Pancreas (tissue), 10 donors: ENCODE measurements at regions not wholly inside any gene's neighbourhood (a gene's known extent, or its start where the extent isn't known, plus 50 kb on each side); places are given as distances from the start of the nearest gene placed in this dataset.

Source experiments
- ATAC-seq, 4 donors: fragments of 200-7000 bp; cut with Tn5 transposase; one replicate each; pipeline versions ENCODE4 v1.8.0 to v1.9.1; 2020; ENCODE audit warnings: mild to moderate bottlenecking in 4 of 4, moderate library complexity in 4 of 4
- DNase-seq, 6 donors: peaks; one replicate each; pipeline ENCODE4 v3.0.0-alpha.2; 2020
- FAIRE-seq: peaks from 2 replicates; lab custom pipeline; 2012; peaks lifted over from hg19 to GRCh38; lab: Jason Lieb, UNC
- H3K27ac ChIP-seq, 4 donors: fragments of 200-600 bp; sonication (generic); 1 replicate in 3 of 4; 2 replicates in 1 of 4; pipeline versions ENCODE4 v1.5.0 to v1.8.0; 2020
- H3K27me3 ChIP-seq, 4 donors: fragments of 200-600 bp; one replicate each; pipeline ENCODE4 v1.8.0; 2021
- H3K36me3 ChIP-seq, 3 donors: fragments of 200-600 bp; sonication (generic) in 1 of 3; one replicate each; pipeline versions ENCODE4 v1.5.0 to v1.8.0; 2020 to 2021
- H3K4me1 ChIP-seq, 3 donors: fragments of 200-600 bp; one replicate each; pipeline ENCODE4 v1.8.0; 2021
- H3K4me3 ChIP-seq, 4 donors: fragments of 200-600 bp; sonication (generic) in 2 of 4; one replicate each; pipeline versions ENCODE4 v1.5.0 to v1.8.0; 2020 to 2021
- H3K9me3 ChIP-seq, 4 donors: fragments of 200-600 bp; one replicate each; pipeline ENCODE4 v1.8.0; 2021
- CTCF ChIP-seq, 4 donors: fragments of 200-600 bp; sonication (generic) in 3 of 4; IDR thresholded peaks; one replicate each; pipeline versions ENCODE4 v1.5.0 to v1.8.0; 2021; ENCODE audit warnings: antibody characterized with exemption in 4 of 4
- WGBS, 2 donors: extraction: QIAGEN DNeasy Blood & Tissue Kit; methylation state at CpG; one replicate each; pipeline ENCODE4 v1.1.7; 2013; 5-methylcytosine and 5-hydroxymethylcytosine counted together
- intact Hi-C, 3 donors: fragments of 100-400 bp; cut with DNase I; formaldehyde crosslinking; loops; one replicate each; pipeline versions ENCODE4 v1.11.1 to v1.14.2; 2022
- donor health status: healthy with polysubstance abuse.
- donor health status: DM: no; HTN: no; CAD: no; lungs with moderate emphysema.
- donor health status: DM: no; HTN: no; CAD: no.
- donor health status: control.
- donor health status: control.
- donor health status: Bipolar disorder and iron deficiency.
- donor health status: DM: yes; HTN: yes; CAD: no.
- donor health status: DM: no; HTN: no; CAD: no.
- donor health status: DM: no; HTN: no; CAD: no.
- donor health status: DM: yes; HTN: yes; CAD: no.

DNA sequence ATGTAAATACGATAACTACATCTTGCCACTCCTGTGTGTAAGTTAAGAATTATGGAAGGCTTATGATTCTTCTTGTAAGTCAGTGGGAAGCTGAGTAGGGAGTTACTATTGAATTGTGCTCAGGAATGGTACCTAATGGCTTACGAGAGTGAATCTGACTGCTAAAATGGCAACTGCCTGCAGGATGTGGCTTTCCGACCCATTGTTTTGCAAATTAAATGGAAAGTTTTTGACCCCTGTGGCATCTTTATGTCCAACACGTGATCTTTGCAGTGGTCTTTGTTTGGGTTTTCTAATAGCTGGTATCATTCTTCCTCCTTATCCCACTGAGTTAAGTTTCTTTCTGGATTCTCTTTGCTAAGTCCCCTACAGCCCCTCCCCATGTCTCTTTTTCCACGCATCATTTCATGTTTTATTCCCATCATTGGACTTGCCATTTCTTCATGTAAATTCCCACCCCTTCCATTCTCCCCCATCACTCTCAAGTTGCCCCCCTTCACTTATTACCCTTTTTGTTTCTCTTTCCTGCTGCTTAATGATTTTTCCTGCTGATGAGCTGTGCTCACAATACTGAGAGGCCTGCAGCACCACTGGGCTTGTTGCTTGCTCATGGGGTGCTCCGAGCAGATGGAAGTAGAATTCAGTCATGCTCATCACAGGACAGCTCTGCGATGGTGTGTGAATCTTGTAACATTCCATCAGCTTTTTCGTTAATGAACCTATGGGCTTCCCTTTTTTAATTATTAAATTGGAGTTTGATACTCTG, 428.2 kb upstream of the IL12A start:
- intact Hi-C loops: no loop called here
- ATAC-seq (no peak), FAIRE-seq (no peak)

GRCh38 chr3:159565313-159565712, 423.3 kb upstream of the IL12A start:
- intact Hi-C loops: no loop called here
- no peaks in the 10 kb centered on the region for H3K9me3 ChIP-seq
- TF ChIP-seq CTCF (IDR thresholded peaks at IDR 0.05): no peak
- DNase-seq: no peak
- H3K27me3 ChIP-seq: no peaks in the 10 kb centered on the region
- no peaks in the 10 kb centered on the region for H3K36me3 ChIP-seq
- WGBS, 2 donors: 85 to 88% methylated on average over 1 of the region's 1 CpG
- no peaks in the 10 kb centered on the region for H3K4me1 ChIP-seq
- no peak overlapping the region for H3K4me3 ChIP-seq
- no peak for FAIRE-seq
- ATAC-seq: no peak
- H3K27ac ChIP-seq: no peak overlapping the region

More for the DNA sequence above, 428.2 kb upstream of the IL12A start:
- H3K27ac ChIP-seq: no peak overlapping the region
- no peaks in the 10 kb centered on the region for H3K4me1 ChIP-seq
- no peaks in the 10 kb centered on the region for H3K36me3 ChIP-seq
- TF ChIP-seq CTCF (IDR thresholded peaks at IDR 0.05): no peak
- no peaks in the 10 kb centered on the region for H3K27me3 ChIP-seq
- no peak for DNase-seq
- no peaks in the 10 kb centered on the region for H3K9me3 ChIP-seq
- WGBS, 2 donors: 36 to 50% methylated on average over 8 of the region's 8 CpGs
- H3K4me3 ChIP-seq: no peak overlapping the region

- DNase-seq: no peak
- no peak for FAIRE-seq
These were observed 405.0 kb upstream of the IL12A start for GRCh38 chr3:159583662-159584061.

DNA sequence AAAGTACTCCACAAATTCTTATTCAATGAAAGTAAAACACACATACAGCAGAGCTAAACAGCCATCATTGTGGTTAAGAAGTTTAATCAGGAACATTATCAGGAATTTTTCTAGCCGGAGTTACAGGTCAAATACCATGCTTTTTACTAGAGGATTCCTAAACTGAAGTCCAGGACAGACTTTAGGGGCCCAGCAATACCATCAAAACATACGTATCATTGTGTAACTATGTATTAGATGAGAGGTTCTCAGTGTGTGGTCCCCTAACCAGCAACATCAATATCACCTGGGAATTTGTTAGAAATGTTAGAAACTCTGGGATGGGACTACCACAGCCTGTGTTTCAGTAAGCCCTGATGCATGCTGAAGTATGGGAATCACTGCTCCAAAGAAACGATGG, 404.2 kb upstream of the IL12A start:
- no peak overlapping the region for H3K4me3 ChIP-seq
- 41 to 56% methylated on average over 3 of the region's 3 CpGs for WGBS, 2 donors
- no peak for ATAC-seq
- no peaks in the 10 kb centered on the region for H3K4me1 ChIP-seq
- H3K27me3 ChIP-seq: no peaks in the 10 kb centered on the region
- no peak for TF ChIP-seq CTCF (IDR thresholded peaks at IDR 0.05)
- FAIRE-seq: no peak
- no peaks in the 10 kb centered on the region for H3K36me3 ChIP-seq
- H3K27ac ChIP-seq: no peak overlapping the region
- DNase-seq: no peak
- intact Hi-C loops: no loop called here
- H3K9me3 ChIP-seq: no peaks in the 10 kb centered on the region

More at GRCh38 chr3:159583662-159584061, 405.0 kb upstream of the IL12A start:
- 25 to 30% methylated on average over 3 of the region's 3 CpGs for WGBS, 2 donors
- no peak for TF ChIP-seq CTCF (IDR thresholded peaks at IDR 0.05)
- Histone ChIP-seq H3K27me3 (no peaks in the 10 kb centered on the region), H3K4me3 (no peak overlapping the region), H3K9me3 (no peaks in the 10 kb centered on the region), H3K27ac (no peak overlapping the region), H3K36me3 (no peaks in the 10 kb centered on the region), H3K4me1 (no peaks in the 10 kb centered on the region)
- intact Hi-C loops: no loop called here
- no peak for ATAC-seq

DNA sequence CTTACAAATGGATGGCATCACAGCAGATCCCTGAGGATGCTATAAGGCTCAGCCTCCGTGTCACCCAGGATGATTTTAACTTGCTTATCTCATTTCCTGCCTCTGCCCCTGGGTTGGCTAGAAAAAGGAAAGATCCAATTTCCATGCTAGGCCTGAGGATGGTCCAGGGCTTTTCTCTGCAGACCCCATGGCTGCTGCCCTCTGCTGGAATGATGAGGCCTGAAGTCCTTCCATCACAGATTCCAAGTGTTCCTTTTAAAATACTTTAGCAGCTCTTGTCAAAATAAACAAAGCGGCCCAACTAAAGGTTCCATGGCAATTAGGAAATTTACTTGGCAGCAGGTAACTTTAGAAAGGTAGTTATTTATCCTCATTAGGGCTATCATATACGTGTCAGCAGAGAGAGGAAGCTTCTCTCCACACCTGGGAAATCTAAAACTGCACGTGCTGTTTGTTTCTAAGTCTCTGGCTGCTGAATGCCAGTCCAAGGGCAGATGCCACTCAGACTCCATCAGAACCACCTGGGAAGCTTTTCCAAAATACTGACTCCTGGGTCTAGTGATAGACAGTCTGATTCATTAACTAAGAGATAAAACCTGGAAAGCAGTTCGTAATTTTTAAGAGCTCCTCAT, 401.9 kb upstream of the IL12A start:
- no peak for TF ChIP-seq CTCF (IDR thresholded peaks at IDR 0.05)
- FAIRE-seq: no peak
- Histone ChIP-seq H3K27ac (no peak overlapping the region), H3K4me1 (no peaks in the 10 kb centered on the region), H3K36me3 (no peaks in the 10 kb centered on the region), H3K9me3 (no peaks in the 10 kb centered on the region), H3K4me3 (no peak overlapping the region), H3K27me3 (no peaks in the 10 kb centered on the region)
- ATAC-seq: no peak
- DNase-seq: no peak
- intact Hi-C loops: no loop called here
- WGBS, 2 donors: 22 to 23% methylated on average over 5 of the region's 5 CpGs
